ENCODE measurements at regions not wholly inside any gene's neighbourhood (a gene's known extent, or its start where the extent isn't known, plus 50 kb on each side); places are given as distances from the start of the nearest gene placed in this dataset.

- no peaks in the 10 kb centered on the region for H3K79me1 ChIP-seq (ENCODE audit: insufficient read depth, low read depth, low read length, poor library complexity, severe bottlenecking)
- no peak overlapping the region for H3K27ac ChIP-seq (ENCODE audit: insufficient read length, low read depth, low read length)
- no peak overlapping the region for H2BK15ac ChIP-seq (ENCODE audit: low read depth, low read length)
- H3K4ac ChIP-seq (ENCODE audit: low read depth, low read length) = no peak overlapping the region
- no peak overlapping the region for H3T11ph ChIP-seq (ENCODE audit: low read length)
- no peak overlapping the region for H4K5ac ChIP-seq (ENCODE audit: insufficient read length, low read depth, low read length)
- no peak overlapping the region for H3K4me2 ChIP-seq (ENCODE audit: insufficient read depth, insufficient read length, low read length)
- no peak overlapping the region for H2BK12ac ChIP-seq (ENCODE audit: insufficient read length, low read depth, low read length)
- Mint-ChIP-seq H3K27me3 (ENCODE audit: low read depth) (no peaks in the 10 kb centered on the region), H3K27ac (peak overlapping the region in 1 of 3 experiments; percentile 28; a peak in 2 of 7 replicates), H3K4me1 (peaks cover 2 to 7% of the 10 kb centered on the region in 2 experiments; a peak in 2 of 4 replicates), H3K36me3 (ENCODE audit: insufficient read depth in 1 of 3, low read depth in 3 of 3) (no peaks in the 10 kb centered on the region), H3K9me3 (no peaks in the 10 kb centered on the region; a peak in 1 of 5 replicates), H3K4me3 (no peak overlapping the region)
- TF ChIP-seq CTCF (conservative IDR thresholded peaks at IDR 0.05) = no peak
- no CpG with 5 or more reads among the region's 3 CpGs for WGBS (ENCODE audit: extremely low coverage, insufficient read length, low lambda C conversion rate)
- H3K79me2 ChIP-seq (ENCODE audit: insufficient read depth, low read length) = no peaks in the 10 kb centered on the region
- H3K27me3 ChIP-seq (ENCODE audit: insufficient read depth, low read length) = no peaks in the 10 kb centered on the region
- no peak overlapping the region for H3K18ac ChIP-seq (ENCODE audit: insufficient read length, low read depth, low read length)
- no peaks in the 10 kb centered on the region for H4K20me1 ChIP-seq (ENCODE audit: control insufficient read depth, insufficient read depth, insufficient read length)
- H3K9me3 ChIP-seq (ENCODE audit: control insufficient read depth, low read depth, low read length) = no peaks in the 10 kb centered on the region
- H3K4me1 ChIP-seq (ENCODE audit: insufficient read depth, low read length) = no peaks in the 10 kb centered on the region
- no peak overlapping the region for H3K56ac ChIP-seq (ENCODE audit: insufficient read length, low read depth, low read length)
- H3K9ac ChIP-seq (ENCODE audit: extremely low read depth, insufficient read length, low read length) = no peak overlapping the region
- H3K23ac ChIP-seq (ENCODE audit: insufficient read length, low read depth, low read length) = no peak overlapping the region
- H2AFZ ChIP-seq (ENCODE audit: low read length) = peak overlapping the region; percentile 14
- H3K14ac ChIP-seq (ENCODE audit: insufficient read depth, low read length) = no peak overlapping the region
- H2AK5ac ChIP-seq (ENCODE audit: insufficient read length, low read length) = no peak overlapping the region
- H4K8ac ChIP-seq (replicated peaks; ENCODE audit: insufficient read length, low read depth, low read length) = no peak overlapping the region
- H2BK5ac ChIP-seq (ENCODE audit: insufficient read length, low read length) = no peak overlapping the region
- no peak for DNase-seq
- no peaks in the 10 kb centered on the region for H3K23me2 ChIP-seq (ENCODE audit: insufficient read length, low read depth, low read length, poor library complexity, severe bottlenecking)
- no peak overlapping the region for H2BK20ac ChIP-seq (ENCODE audit: low read depth, low read length, poor library complexity, severe bottlenecking)
- no peak overlapping the region for H4K91ac ChIP-seq (ENCODE audit: insufficient read length, low read depth, low read length)
- H2BK120ac ChIP-seq (ENCODE audit: low read depth, low read length, poor library complexity, severe bottlenecking) = no peak overlapping the region
Measured at GRCh38 chr13:59121507-59121906, 1042.2 kb downstream of the DIAPH3 start.
